Uterus (tissue), 3 donors: ENCODE measurements at regions not wholly inside any gene's neighbourhood (a gene's known extent, or its start where the extent isn't known, plus 50 kb on each side); places are given as distances from the start of the nearest gene placed in this dataset.
"Not testable (repeated sequence)": the region's sequence is repeated elsewhere in the genome, so short reads cannot be mapped to it uniquely, and the experiment has no call there.

Source experiments
- DNase-seq, 2 donors: peaks; one replicate each; pipeline ENCODE4 v3.0.0-alpha.2; 2019 to 2020
- H3K27ac ChIP-seq, 2 donors: fragments of 200-600 bp; sonication (generic); 1 replicate in 1 of 2; 2 replicates in 1 of 2; pipeline ENCODE4 v1.5.1; 2016 to 2018
- H3K27me3 ChIP-seq, 2 donors: fragments of 200-600 bp; sonication (generic); one replicate each; pipeline ENCODE4 v1.5.1; 2018 to 2019; ENCODE audit warnings: control low read depth in 1 of 2
- H3K36me3 ChIP-seq, 2 donors: fragments of 200-600 bp; sonication (generic); one replicate each; pipeline ENCODE4 v1.5.1; 2019; ENCODE audit warnings: control low read depth in 1 of 2
- H3K4me1 ChIP-seq, 2 donors: fragments of 200-600 bp; sonication (generic); one replicate each; pipeline ENCODE4 v1.5.1; 2018 to 2019; ENCODE audit warnings: control low read depth in 1 of 2
- H3K4me3 ChIP-seq, 2 donors: fragments of 200-600 bp; sonication (generic); 1 replicate in 1 of 2; 2 replicates in 1 of 2; pipeline ENCODE4 v1.5.1; 2018 to 2019; ENCODE audit warnings: mild to moderate bottlenecking in 1 of 2
- H3K9me3 ChIP-seq, 2 donors: fragments of 200-600 bp; sonication (generic); one replicate each; pipeline ENCODE4 v1.5.1; 2019; ENCODE audit warnings: control low read depth in 1 of 2
- CTCF ChIP-seq, 4 experiments: fragments of 200-600 bp in 2 of 4; fragments of 450-650 bp in 2 of 4; sonication (generic) in 2 of 4; IDR thresholded peaks; one replicate each; pipeline ENCODE4 v1.5.1; 2016 to 2019; ENCODE audit warnings: antibody characterized with exemption in 4 of 4, mild to moderate bottlenecking in 2 of 4, moderate library complexity in 1 of 4
- POLR2A ChIP-seq, 2 donors: fragments of 450-650 bp; IDR thresholded peaks; one replicate each; pipeline ENCODE4 v1.6.1; 2016; ENCODE audit warnings: antibody characterized with exemption in 2 of 2, mild to moderate bottlenecking in 1 of 2, moderate library complexity in 1 of 2
- intact Hi-C: fragments of 100-400 bp; cut with DNase I; formaldehyde crosslinking; loops from one replicate; pipeline ENCODE4 v1.15.1; 2023; ENCODE audit warnings: low total_unique reads
- donor health status: DM: yes; HTN: yes; CAD: no.

- no peaks in the 10 kb centered on the region for H3K4me1 ChIP-seq
- no peak for TF ChIP-seq POLR2A (IDR thresholded peaks at IDR 0.05)
- TF ChIP-seq CTCF (IDR thresholded peaks at IDR 0.05) = no peak
- no peak overlapping the region for H3K4me3 ChIP-seq
- H3K36me3 ChIP-seq = no peaks in the 10 kb centered on the region
- intact Hi-C loops = no loop called here
- no peaks in the 10 kb centered on the region for H3K9me3 ChIP-seq
- H3K27ac ChIP-seq = no peak overlapping the region
- no peaks in the 10 kb centered on the region for H3K27me3 ChIP-seq
- DNase-seq = no peak
Measured at GRCh38 chr22:26770624-26771023, 113.2 kb downstream of the MIAT start.

GRCh38 chr22:26773054-26773453 is 115.7 kb downstream of the MIAT start:
- intact Hi-C loops, H3K4me3 ChIP-seq, H3K27me3 ChIP-seq: not testable (repeated sequence)

GRCh38 chr22:26775394-26775793 is 118.0 kb downstream of the MIAT start:
- no peak overlapping the region for H3K4me3 ChIP-seq
- no peaks in the 10 kb centered on the region for H3K27me3 ChIP-seq
- H3K36me3 ChIP-seq = no peaks in the 10 kb centered on the region
- H3K27ac ChIP-seq = no peak overlapping the region
- no peak for TF ChIP-seq POLR2A (IDR thresholded peaks at IDR 0.05)
- intact Hi-C loops = no loop called here
- H3K4me1 ChIP-seq = no peaks in the 10 kb centered on the region
- no peaks in the 10 kb centered on the region for H3K9me3 ChIP-seq
- no peak for DNase-seq

More at GRCh38 chr22:26773054-26773453, 115.7 kb downstream of the MIAT start:
- not testable (repeated sequence) for H3K9me3 ChIP-seq, DNase-seq, H3K4me1 ChIP-seq, H3K27ac ChIP-seq, H3K36me3 ChIP-seq

- H3K36me3 ChIP-seq = no peaks in the 10 kb centered on the region
- TF ChIP-seq POLR2A (IDR thresholded peaks at IDR 0.05) (no peak), CTCF (IDR thresholded peaks at IDR 0.05) (no peak)
- no peak overlapping the region for H3K4me3 ChIP-seq
- no peak overlapping the region for H3K27ac ChIP-seq
- intact Hi-C loops = no loop called here
- H3K27me3 ChIP-seq = no peaks in the 10 kb centered on the region
- no peak for DNase-seq
- no peaks in the 10 kb centered on the region for H3K4me1 ChIP-seq
- H3K9me3 ChIP-seq = no peaks in the 10 kb centered on the region
Measured at GRCh38 chr22:26777156-26777801, 119.9 kb downstream of the MIAT start.

- H3K36me3 ChIP-seq = no peaks in the 10 kb centered on the region
Measured at GRCh38 chr22:26778372-26778771, 121.0 kb downstream of the MIAT start.

GRCh38 chr22:26779108-26779507 is 121.7 kb downstream of the MIAT start:
- Histone ChIP-seq H3K9me3 (no peaks in the 10 kb centered on the region), H3K27me3 (no peaks in the 10 kb centered on the region), H3K36me3 (no peaks in the 10 kb centered on the region), H3K4me1 (no peaks in the 10 kb centered on the region), H3K4me3 (no peak overlapping the region), H3K27ac (no peak overlapping the region)
- intact Hi-C loops = no loop called here
- DNase-seq = no peak
- TF ChIP-seq CTCF (IDR thresholded peaks at IDR 0.05) (no peak), POLR2A (IDR thresholded peaks at IDR 0.05) (no peak)

More at GRCh38 chr22:26778372-26778771, 121.0 kb downstream of the MIAT start:
- no peaks in the 10 kb centered on the region for H3K27me3 ChIP-seq
- DNase-seq = no peak
- H3K9me3 ChIP-seq = no peaks in the 10 kb centered on the region
- no peak overlapping the region for H3K4me3 ChIP-seq
- TF ChIP-seq CTCF (IDR thresholded peaks at IDR 0.05) (no peak), POLR2A (IDR thresholded peaks at IDR 0.05) (no peak)
- intact Hi-C loops = no loop called here
- no peaks in the 10 kb centered on the region for H3K4me1 ChIP-seq
- no peak overlapping the region for H3K27ac ChIP-seq
